GM21381 (cell line): ENCODE measurements at regions not wholly inside any gene's neighbourhood (a gene's known extent, or its start where the extent isn't known, plus 50 kb on each side); places are given as distances from the start of the nearest gene placed in this dataset.

Experiments used
- ATAC-seq: cut with Tn5 transposase; IDR thresholded peaks from one replicate; pipeline ENCODE4 v1.9.1; 2021; ENCODE audit warnings: mild to moderate bottlenecking, moderate library complexity; ENCODE audit not compliant: unreplicated experiment

DNA sequence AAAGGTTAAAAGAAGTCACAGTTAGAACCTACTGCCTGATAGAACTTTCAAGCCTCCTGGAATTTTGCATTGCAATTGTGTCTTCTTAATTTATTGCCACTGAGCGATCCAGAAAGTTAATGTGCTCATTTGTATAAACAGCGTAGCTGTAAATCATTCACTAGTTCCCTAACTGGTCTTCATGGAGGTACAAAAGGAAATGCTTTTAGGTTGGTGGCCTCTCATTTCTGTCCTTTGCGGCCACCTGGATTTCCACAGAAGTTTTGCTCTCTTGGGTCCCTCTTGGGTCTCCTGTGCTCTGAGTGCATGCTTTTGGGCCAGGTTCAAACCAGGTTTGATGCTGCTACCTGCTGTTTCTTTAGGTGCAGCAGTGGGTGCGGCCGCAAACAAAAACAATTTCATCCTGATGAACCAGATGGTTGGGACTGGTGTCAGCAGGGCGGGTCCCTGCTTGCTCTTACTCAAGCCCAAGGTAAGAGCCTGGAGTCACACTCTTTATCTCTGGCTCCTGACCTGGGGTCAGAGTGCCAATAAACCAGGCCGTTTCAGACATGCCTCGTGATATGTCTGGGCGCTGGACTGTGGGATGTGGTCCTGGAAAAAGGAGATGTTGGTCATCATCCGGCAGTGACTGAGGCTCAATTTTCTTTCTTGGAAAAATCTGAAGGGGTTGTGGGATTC, 270.1 kb downstream of the PTTG2 start:
- no peak for ATAC-seq

DNA sequence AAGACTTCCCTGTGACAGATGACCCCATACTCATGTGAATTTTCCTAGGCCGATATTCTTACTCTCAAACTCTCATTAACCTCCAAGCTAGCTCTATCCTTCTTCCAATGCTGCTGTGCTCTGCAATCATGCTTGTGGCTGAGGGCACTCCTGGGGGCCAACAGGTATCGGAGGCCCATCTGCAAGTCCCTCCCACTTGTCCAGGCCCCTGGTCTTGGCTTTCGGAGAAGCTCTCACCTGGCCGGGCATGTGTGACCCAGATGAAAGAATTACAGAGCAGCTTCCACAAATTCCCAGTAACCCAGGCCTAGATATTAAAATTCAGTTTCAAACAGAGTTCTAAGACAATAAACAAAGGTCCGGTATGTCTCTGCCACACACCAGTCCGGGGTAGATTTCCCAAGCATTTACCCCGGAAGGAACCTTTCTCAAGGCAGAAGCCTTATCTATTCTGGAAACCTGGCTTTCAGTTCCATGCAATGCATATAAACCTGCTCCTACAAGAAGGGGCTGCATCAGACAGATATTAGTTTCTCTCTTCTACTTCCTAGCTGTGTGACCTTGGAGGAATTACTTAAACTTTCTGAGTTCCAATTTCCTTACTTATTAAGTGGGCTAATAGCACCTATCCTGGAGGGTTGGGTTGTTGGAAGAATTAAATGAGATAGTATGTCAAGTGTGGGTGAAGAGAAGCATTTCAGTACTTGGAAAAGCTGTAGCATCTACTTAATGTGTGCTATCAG, 270.8 kb downstream of the PTTG2 start:
- ATAC-seq, result no peak

DNA sequence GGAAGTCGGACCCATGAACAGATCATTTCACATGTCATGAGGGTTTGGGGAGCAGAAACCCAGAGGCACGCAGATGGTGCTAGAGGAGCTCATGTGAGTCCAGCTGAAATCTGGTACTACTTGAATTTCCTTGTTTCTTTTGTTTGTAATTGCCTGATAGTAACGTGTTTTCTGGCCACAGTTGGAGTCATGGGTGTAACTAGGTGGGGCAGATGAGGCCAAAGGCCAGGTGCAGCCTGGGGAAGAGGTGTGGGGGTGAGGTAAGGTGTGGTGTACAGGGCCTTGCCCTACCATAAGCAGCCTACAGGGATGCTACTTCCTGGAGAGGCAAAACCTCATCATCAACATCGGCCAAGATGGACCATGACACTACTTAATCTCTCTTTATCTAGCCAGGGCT, 271.4 kb downstream of the PTTG2 start:
- ATAC-seq, result no peak

DNA sequence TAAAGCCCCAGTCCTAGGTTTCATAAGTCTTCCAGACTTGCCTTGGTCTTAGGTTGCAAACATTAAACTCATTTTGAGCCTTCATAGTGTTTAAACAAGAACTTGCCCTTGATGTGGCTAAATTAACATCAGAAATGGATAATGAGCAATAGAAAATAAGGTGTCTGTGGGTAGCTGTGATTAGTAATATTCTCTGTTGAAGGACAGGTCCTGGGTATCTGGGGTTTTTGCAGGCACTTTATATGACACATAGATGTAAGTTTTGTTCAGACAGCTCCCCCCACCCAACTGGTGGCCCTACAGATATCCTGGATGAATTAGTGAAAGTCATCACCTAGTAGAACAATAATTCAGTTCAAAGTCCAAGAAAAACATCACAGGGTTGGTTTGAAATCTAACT, 272.5 kb downstream of the PTTG2 start:
- no peak for ATAC-seq

DNA sequence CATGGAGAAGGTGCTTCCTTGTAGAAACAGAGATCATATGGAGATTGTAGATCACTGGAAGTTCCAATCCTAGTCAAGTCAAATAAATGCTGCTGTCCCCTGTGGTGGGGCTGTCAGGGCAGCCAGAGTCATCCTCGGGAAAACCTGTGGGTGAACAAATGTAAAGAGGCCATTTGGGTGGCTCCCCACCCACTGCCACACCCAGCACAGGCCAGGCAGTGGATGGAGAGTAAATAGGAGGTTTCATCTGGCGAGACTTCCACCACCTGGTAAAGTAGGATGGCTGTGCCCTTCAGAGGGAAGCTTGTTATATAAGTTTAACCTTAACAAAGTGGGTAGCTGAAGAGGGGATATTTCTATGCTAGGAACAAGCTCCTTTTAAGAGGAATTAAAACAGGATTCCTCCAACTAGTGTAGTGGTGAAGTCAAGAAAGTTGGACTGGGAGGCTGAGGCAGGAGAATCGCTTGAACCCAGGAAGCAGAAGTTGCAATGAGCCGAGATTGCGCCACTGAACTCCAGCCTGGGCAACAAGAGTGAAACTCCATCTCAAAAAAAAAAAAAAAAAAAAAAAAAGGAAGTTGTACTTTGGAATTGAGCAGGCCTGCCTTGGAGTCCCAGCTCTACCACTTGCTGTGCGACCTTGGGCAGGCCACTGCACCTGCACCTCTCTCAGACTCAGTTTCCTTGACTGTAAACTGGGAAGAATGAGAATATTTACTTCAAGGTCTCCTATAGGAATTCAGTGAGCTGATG, 273.7 kb downstream of the PTTG2 start:
- no peak for ATAC-seq

DNA sequence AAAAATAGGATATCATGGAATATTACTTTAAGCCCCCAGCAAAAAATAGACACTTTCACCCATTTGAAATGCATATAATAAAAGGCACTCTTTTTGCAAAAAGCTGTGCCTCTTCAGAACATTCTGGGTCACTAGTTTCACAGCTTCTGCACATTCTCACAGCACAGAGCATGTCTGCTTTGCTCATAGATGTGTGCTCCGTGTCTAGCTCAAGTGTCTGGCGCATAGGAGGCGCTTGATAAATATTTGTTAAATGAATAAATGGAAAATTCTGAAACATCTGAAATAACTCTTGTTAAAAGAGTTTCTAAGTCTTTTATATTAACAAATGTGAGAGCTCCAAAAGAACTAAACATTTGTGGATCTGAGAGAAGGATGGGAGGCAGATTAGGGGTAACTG, 275.2 kb downstream of the PTTG2 start:
- ATAC-seq, result no peak

DNA sequence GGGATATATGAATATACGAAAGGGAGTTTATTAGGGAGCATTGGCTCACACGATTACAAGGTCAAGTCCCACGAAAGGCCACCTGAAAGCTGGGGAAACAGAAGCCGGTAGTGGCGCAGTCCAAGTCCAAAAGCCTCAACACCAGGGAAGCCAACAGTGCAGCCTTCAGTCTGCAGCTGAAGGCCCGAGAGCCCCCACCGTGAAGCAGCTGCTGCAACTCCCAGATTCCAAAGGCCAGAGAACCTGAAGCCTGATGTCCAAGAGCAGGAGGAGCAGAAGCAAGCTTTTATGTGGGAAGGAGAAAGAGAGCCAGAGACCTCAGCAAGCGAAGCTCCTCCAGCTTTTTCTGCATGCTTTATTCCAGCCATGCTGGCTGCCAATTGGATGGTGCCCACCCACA, 275.8 kb downstream of the PTTG2 start:
- no peak for ATAC-seq

DNA sequence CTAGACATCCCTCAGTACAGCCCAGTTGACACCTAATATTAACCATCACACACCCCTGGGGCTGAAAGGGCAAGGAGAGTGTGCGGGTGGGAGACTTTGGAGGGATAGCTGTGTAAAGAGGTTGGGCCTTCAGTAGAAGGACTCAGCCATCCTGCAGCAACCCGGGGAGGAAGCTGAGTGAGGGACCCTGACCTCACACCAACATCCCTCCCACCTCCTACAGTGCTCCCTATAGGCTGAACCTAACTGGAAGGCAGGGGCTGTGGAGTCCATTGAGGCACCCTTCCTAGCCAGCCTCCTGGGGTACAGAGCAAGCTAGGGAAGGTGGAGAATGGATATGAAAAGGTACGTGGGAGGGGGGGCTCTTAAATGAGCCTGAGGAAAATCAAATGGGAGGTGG, 276.3 kb downstream of the PTTG2 start:
- ATAC-seq, result no peak

DNA sequence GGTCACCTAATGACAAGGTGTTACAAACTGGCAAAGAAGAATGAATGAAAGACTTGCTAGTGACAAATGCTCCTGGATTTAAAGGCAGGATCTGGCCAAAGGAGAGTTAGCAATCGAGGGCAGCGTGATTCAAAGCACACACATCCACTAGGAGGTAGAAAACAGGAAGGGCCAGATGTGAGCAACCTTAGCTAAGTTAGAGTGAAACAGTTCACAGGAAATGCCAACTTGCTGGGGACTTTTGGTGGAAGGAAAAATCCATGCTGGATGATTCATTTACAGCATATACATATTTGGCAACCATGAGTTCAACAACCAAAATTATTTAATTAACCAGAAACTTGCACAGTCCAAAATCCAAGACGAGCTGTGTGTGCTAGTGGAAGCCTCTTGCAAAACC, 276.9 kb downstream of the PTTG2 start:
- no peak for ATAC-seq

DNA sequence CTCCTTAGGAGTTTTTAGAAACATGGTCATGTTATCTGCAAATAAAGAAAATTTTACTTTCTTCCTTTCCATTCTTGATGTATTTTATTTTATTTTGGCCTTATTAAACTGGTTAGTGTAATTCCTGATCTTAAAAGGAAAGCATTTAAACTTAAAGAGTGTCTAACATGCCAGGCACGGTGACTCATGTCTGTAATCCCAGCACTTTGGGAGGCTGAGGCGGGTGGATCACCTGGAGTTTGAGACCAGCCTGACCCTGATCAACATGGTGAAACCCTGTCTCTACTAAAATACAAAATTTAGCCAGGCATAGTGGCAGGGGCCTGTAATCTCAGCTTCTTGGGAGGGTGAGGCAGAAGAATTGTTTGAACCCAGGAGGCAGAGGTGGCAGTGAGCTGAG, 281.3 kb downstream of the PTTG2 start:
- ATAC-seq, result no peak

DNA sequence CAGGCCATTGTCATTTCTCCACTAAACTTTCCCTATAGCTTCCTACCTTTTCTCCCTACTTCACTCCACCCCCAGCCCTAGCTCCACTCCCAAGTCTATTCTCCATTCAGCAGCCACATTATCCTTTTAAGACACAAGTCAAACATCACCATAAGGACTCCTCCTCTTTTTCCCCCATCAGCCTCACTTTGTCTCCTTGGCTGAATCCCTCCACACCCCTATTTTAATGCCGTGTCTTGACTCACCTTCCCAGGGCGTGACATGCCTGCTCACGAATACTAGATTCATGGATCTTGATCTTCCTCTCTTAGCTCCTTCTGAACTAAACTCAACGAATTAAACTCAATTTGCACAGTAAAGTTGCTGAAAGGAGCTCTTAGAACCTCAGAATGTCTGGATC, 281.9 kb downstream of the PTTG2 start:
- no peak for ATAC-seq

DNA sequence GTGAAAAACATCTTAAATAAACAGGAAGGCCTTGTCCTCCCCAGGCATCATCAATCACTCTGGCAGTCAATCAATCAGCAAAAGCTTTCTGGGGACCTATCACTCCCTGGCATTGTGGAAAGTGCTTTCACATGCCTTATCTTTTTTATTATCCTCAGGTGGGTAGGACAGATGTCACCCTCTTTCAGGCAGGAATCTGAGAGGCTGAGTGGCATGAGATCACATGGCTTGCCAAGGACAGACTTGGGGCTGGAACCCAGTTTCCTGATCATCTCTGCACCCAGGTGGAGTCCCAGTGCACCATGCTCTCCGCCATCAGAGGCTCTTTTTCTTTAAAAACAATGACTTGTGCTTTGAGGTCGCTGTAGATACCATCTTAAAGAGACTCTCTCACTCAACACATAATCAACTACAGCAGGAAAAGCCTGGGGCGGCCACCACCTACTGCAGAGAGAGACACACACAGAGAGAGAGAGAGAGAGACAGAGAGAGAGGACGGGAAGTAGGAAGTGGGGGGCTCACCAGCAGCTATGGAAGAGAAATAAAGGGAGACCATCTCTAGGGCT, 282.7 kb downstream of the PTTG2 start:
- ATAC-seq, result no peak

DNA sequence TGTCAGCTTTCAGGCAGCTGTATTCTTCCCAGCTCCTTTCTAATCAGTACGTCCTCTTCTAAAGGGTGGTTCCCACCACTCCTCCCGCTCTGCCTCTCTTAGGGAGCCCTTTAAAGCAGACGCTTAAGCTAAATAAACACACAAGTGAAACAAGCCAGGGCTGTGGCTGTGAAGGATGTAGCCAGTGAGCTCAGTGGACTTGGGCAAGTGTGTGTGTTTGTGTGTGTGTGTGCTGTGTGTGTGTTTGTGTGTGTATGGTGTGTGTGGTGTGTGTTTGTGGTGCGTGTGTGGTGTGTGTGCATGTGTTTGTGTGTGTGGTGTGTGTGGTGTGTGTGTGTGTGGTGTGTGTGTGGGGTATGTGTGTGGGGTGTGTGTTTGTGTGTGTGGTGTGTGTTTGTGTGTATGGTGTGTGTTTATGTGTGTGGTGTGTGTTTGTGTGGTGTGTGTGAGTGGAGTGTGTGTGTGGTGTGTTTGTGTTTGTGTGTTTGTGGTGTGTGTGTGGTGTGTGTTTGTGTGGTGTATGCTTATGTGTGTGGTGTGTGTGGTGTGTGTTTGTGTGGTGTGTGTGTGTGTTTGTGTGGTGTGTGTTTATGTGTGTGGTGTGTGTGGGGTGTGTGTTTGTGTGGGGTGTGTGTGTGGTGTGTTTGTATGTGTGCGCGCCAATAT, 283.3 kb downstream of the PTTG2 start:
- ATAC-seq, result no peak

DNA sequence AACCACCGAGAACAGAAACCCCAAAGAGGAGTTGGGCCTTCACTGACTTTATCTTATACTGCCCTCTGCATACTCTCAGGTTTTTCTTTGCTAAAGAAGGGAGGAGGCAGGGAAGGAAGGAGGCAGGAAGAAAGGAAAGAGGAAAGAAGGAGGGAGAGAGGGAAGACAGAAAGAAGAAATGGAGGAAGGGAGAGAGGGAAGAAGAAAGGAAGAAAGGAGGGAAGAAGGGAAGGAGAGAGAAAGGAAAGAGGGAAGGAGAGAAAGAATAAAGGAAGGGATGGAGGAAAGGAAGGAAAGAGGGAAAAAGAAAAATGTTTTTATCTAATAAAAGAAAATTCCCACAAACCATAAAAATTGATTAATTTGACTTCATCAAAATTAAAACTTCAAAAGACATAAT, 294.6 kb downstream of the PTTG2 start:
- ATAC-seq, result no peak

DNA sequence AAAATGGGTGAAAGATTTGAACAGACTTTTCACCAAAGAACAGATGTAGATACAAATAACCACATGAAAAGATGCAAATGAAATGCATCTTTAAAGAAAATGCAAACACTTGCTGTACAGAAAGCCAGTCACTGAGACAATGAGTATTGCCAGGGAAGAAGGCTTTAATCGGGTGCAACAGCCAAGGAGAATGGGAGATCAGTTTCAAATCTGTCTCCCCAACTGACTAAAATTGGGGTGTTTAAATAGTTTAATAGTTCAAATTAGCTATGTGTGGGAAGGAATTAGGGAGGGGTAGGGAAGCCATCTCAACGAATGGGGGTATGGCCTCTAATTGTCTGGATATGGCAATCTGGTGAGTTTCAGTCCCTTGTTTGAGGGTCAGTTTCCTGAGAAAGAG, 295.4 kb downstream of the PTTG2 start:
- ATAC-seq, result no peak

DNA sequence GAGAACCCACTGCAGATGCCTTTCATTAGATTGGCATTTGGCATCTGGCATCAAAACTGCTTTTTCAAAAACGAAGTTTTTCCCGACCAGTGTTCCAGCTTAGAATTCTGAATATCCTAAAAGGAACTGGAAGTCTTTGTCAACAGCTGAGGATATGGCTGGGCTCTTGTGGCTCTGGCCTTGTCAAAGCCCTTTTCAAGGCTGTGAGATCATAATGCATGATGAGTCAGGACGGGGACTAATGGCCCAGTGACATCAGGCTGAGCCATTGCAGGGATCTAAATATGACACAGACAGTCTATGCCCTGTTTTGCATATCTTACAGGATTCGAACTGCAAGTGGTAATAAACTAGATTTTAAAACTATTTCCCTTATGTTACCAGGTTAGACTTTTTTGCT, 306.4 kb downstream of the PTTG2 start:
- no peak for ATAC-seq

DNA sequence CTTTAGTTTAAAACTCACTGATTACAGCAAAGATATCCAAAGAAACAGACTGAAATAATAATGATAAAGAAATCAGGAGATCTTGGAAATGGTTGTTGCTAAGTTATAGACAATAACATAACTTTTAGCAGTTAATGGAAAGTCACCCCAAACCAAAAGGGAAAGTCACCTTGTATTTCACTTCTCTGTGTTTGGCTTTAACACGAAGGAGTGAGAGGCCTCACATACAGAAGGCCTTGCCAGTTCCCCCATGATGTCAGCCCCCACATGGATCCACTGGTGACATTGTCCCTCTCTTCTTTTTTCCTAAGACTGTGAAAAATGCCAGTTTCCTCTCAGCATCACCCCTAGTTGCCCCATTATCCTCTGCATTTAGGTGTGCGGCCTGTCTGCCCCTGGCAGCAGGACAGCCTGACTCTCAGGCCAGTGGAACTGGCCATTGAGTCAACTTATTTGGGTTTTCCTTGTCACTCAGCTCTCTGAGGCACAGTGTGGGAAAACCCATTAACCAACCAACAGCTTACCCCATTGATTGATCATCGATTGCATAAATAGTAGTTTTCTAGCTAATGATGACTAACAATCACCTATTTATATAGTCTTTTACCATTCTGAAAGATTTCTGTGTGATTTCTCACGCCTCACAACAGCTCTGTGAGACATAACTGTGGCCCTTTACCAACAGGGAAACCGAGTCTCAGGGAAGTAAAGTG, 308.1 kb downstream of the PTTG2 start:
- no peak for ATAC-seq

DNA sequence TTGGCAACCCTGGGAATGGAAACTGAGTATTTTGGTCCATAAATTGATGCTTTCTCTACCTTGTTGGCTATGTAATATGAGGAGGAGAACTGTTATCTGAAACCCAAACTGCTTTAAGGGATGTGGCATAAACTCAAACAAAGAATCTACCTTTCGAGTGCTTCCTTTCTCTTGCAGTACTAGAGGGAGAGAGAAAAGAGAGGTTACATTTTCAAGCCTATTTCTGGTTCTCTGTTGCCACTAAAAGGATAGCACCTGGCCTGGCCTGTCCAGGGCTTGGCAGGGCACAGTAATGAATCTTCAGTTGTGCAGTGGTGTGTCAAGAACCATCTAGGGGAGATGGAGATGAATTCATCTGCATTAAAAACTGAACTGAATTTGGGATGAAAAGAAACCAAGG, 308.6 kb downstream of the PTTG2 start:
- no peak for ATAC-seq

DNA sequence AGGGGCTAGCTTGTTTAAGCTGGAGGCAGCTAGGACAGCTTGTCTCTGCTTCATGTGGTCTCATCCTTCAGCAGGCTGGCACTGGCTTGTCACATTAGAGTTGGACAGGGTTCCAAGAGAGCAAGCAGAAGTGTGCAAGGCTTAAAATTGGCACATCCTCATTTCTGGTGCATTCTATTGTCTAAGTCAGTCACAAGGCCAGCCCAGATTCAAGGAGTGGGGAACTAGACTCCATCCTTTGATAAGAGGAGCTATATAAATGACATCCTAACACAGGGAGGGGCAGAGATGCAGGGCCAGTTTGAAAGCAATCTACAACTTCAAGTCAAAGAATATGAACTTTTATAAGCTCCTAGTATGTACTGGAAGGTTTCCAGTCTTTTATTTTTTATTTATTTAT, 313.2 kb downstream of the PTTG2 start:
- no peak for ATAC-seq

DNA sequence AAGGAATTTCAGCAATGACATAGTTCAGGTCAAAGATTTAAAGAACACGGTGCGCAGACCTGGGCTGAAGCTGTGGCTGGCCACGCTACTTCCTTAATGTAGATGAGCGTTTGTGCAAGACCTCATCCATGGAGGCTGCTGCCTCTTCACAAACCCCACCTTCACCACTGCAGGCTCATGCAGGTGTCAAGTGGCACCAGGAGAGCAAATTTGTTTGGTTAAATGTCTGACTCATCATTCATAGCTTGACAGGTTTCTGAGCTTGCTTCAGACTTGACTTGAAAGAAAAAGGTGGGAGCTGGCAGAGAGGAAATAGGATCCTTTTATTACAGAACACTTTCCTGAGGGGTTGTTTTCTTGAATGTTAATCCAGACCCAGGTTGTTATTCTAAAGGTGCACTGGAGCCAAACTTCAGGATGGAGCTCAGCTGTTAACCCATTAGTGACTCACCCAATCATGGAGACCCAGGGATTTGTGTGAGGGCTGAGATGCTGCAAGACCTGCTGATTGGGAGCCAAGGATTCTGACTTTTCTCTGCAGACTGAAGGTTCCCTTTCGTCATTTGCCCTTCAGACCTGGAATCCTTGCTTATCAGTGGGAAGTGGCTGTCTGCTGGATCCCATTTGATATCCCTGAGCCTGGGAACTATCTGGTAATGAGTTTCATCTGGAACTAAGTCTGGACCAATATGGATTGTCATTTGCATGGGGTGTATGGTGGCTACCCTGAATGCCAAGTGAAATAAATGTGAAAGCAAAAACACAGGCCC, 315.3 kb downstream of the PTTG2 start:
- ATAC-seq, result no peak
